ENCODE measurements at regions not wholly inside any gene's neighbourhood (a gene's known extent, or its start where the extent isn't known, plus 50 kb on each side); places are given as distances from the start of the nearest gene placed in this dataset.

GRCh38 chr6:164792666-164793065, 516.7 kb downstream of the C6orf118 start (continued):
- no peak for TF ChIP-seq ERF (CRISPR knock-in tag; IDR thresholded peaks at IDR 0.05)
- no peak for TF ChIP-seq ZNF788 (CRISPR knock-in tag; IDR thresholded peaks at IDR 0.05; ENCODE audit: borderline replicate concordance)
- TF ChIP-seq CENPT (CRISPR knock-in tag; IDR thresholded peaks at IDR 0.05; ENCODE audit: low read depth): no peak
- TF ChIP-seq ZFP90 (CRISPR knock-in tag; IDR thresholded peaks at IDR 0.05; ENCODE audit: borderline replicate concordance): no peak
- no peak for TF ChIP-seq ZFP62 (CRISPR knock-in tag; IDR thresholded peaks at IDR 0.05)
- TF ChIP-seq ZBTB8A (CRISPR knock-in tag; IDR thresholded peaks at IDR 0.05; ENCODE audit: borderline replicate concordance, low read depth): no peak
- TF ChIP-seq KLF15 (CRISPR knock-in tag; IDR thresholded peaks at IDR 0.05; ENCODE audit: borderline replicate concordance): no peak

GRCh38 chr6:164791498-164791897, 517.9 kb downstream of the C6orf118 start:
- TF ChIP-seq MAFK (conservative IDR thresholded peaks at IDR 0.05 in 1 of 2, IDR thresholded peaks at IDR 0.05 in 1 of 2; ENCODE audit: low read length in 2 of 2) (peak in 1 of 2 experiments; percentile 82; a peak in 2 of 4 replicates), MXD1 (CRISPR knock-in tag; IDR thresholded peaks at IDR 0.05) (no peak)
- DNase-seq (ENCODE audit: low spot score): no peak
- no peak for ATAC-seq
- peaks cover 75% of the 10 kb centered on the region for H3K9me3 ChIP-seq (ENCODE audit: low read length)
- no peaks in the 10 kb centered on the region for H3K27me3 ChIP-seq (ENCODE audit: control insufficient read depth in 1 of 2, insufficient read depth in 2 of 2, low read length in 2 of 2)
- H3K9ac ChIP-seq (ENCODE audit: insufficient read depth, low read depth, low read length): no peak overlapping the region
- no peak overlapping the region for H2AFZ ChIP-seq (ENCODE audit: low read length)
- no peaks in the 10 kb centered on the region for H4K20me1 ChIP-seq (ENCODE audit: insufficient read depth, low read length)
- no peak overlapping the region for H3K27ac ChIP-seq (ENCODE audit: extremely low read length, insufficient read depth, low read length)
- no peak for FAIRE-seq
- no peaks in the 10 kb centered on the region for H3K79me2 ChIP-seq (ENCODE audit: insufficient read depth, low read length)
- no peak overlapping the region for H3K4me3 ChIP-seq (replicated peaks in 1 of 3; ENCODE audit: insufficient read depth in 1 of 3, low read depth in 2 of 3, low read length in 3 of 3)
- ChIA-PET CTCF (ENCODE audit: low intra/inter-chr PET ratio, low total read pairs) (no interaction called here), POLR2A (no interaction called here)
- no TSS peak for BruUV-seq (replicated peaks)
- no peaks in the 10 kb centered on the region for H3K36me3 ChIP-seq (replicated peaks in 1 of 2; ENCODE audit: control insufficient read depth in 1 of 2, insufficient read depth in 2 of 2, low read length in 2 of 2)
- H3K4me2 ChIP-seq (ENCODE audit: low read depth, low read length): no peak overlapping the region
- in situ Hi-C loops (cut with HindIII; ENCODE audit: extremely low pct_ligation_motif_present, low pct_unique_long_range_greater_than_20kb): no loop called here
- intact Hi-C loops (cut with micrococcal nuclease; ENCODE audit: unreplicated experiment): no loop called here
- no peaks in the 10 kb centered on the region for H3K4me1 ChIP-seq (ENCODE audit: insufficient read depth, low read length)

Measured in HepG2 (cell line).